Panc1 (cell line): ENCODE measurements at regions not wholly inside any gene's neighbourhood (a gene's known extent, or its start where the extent isn't known, plus 50 kb on each side); places are given as distances from the start of the nearest gene placed in this dataset.
"Not testable (repeated sequence)": the region's sequence is repeated elsewhere in the genome, so short reads cannot be mapped to it uniquely, and the experiment has no call there.

ENCODE experiments used
- ATAC-seq: fragments of 200-7000 bp; cut with Tn5 transposase; 2 replicates; pipeline ENCODE4 v1.9.1; 2020; ENCODE audit warnings: mild to moderate bottlenecking, moderate library complexity
- BruUV-seq: library from RNA; stranded (reverse); fragments of 400-500 nt; replicated peaks from 2 replicates; lab custom pipeline; 2021; lab: Mats Ljungman, UMichigan
- CTCF ChIA-PET: fragments of 300-600 bp; sonication (Branson Sonifier 250); formaldehyde crosslinking; loops from one replicate; lab custom pipeline; 2022; ENCODE audit warnings: antibody characterized with exemption; lab: Charles Lee
- POLR2A ChIA-PET: fragments of 300-600 bp; sonication (Branson Sonifier 250); formaldehyde crosslinking; loops from one replicate; lab custom pipeline; 2022; ENCODE audit warnings: antibody characterized with exemption; lab: Charles Lee
- DNase-seq: peaks from one replicate; pipeline ENCODE4 v3.0.0-alpha.2; 2010; ENCODE audit warnings: low read depth, low spot score
- H3K27ac ChIP-seq: 2 replicates; pipeline ENCODE4 v1.5.1; 2011; ENCODE audit warnings: mild to moderate bottlenecking, low read length, inconsistent platforms
- H3K27me3 ChIP-seq: fragments of 200-500 bp; sonication (Bioruptor generic); 2 replicates; pipeline ENCODE4 v1.6.0; 2014; ENCODE audit warnings: low read length, inconsistent platforms; ENCODE audit not compliant: control insufficient read depth, insufficient read depth
- H3K36me3 ChIP-seq: fragments of 200-500 bp; sonication (Bioruptor generic); 2 replicates; pipeline ENCODE4 v1.5.1; 2014; ENCODE audit warnings: inconsistent platforms, mild to moderate bottlenecking, low read length, moderate library complexity; ENCODE audit not compliant: control insufficient read depth, insufficient read depth
- H3K4me1 ChIP-seq: 2 replicates; pipeline ENCODE4 v1.5.1; 2011; ENCODE audit warnings: inconsistent platforms, mild to moderate bottlenecking, low read length, moderate library complexity; ENCODE audit not compliant: control insufficient read depth, insufficient read depth
- H3K4me3 ChIP-seq, 2 experiments: 2 replicates each; pipeline ENCODE4 v1.5.1; 2011 to 2012; ENCODE audit warnings: low read depth in 2 of 2, low read length in 2 of 2, mild to moderate bottlenecking in 2 of 2, inconsistent platforms in 1 of 2, moderate library complexity in 1 of 2
- H3K9me3 ChIP-seq: fragments of 200-500 bp; sonication (Bioruptor generic); 2 replicates; pipeline ENCODE4 v1.5.1; 2014; ENCODE audit warnings: low read depth, mild to moderate bottlenecking, inconsistent platforms, low read length, moderate library complexity; ENCODE audit not compliant: control insufficient read depth, insufficient read depth
- POLR2AphosphoS5 ChIP-seq: IDR thresholded peaks from 2 replicates; pipeline ENCODE4 v1.6.1; 2012; ENCODE audit warnings: mild to moderate bottlenecking, low read depth, low read length, moderate library complexity
- REST ChIP-seq, 2 experiments: IDR thresholded peaks; 2 replicates each; pipeline ENCODE4 v1.6.1; 2011 to 2012; ENCODE audit warnings: low read depth in 2 of 2, control low read depth in 1 of 2, low read length in 1 of 2, mild to moderate bottlenecking in 1 of 2, moderate library complexity in 1 of 2; ENCODE audit not compliant: insufficient read depth in 1 of 2
- SIN3A ChIP-seq: IDR thresholded peaks from 2 replicates; pipeline ENCODE4 v1.6.1; 2012; ENCODE audit warnings: low read depth, mild to moderate bottlenecking, low read length, moderate library complexity, borderline replicate concordance; ENCODE audit not compliant: insufficient read depth
- TCF7L2 ChIP-seq: IDR thresholded peaks from 2 replicates; pipeline ENCODE4 v1.6.1; 2011; ENCODE audit warnings: mild to moderate bottlenecking, low read depth, low read length, inconsistent platforms
- in situ Hi-C: cut with HindIII; loops from 2 replicates; pipeline ENCODE4 v1.10.0; 2016; ENCODE audit warnings: low sequenced_read_pairs, low pct_unique_long_range_greater_than_20kb
- intact Hi-C: fragments of 100-400 bp; cut with micrococcal nuclease; formaldehyde crosslinking; loops from one replicate; pipeline ENCODE4 v1.10.0; 2022; ENCODE audit not compliant: unreplicated experiment
- TF ChIP-seq, protein P1 (sequence below): fragments of 450-650 bp; IDR thresholded peaks from 2 replicates; pipeline ENCODE4 v1.5.1; 2017; ENCODE audit warnings: mild to moderate bottlenecking

- H3K27ac ChIP-seq, H3K36me3 ChIP-seq, in situ Hi-C loops, H3K4me1 ChIP-seq, ATAC-seq, BruUV-seq, CTCF ChIA-PET, DNase-seq, H3K27me3 ChIP-seq, H3K9me3 ChIP-seq, POLR2A ChIA-PET, H3K4me3 ChIP-seq, intact Hi-C loops: not testable (repeated sequence)
These were observed 133.2 kb downstream of the KCNJ12 start for GRCh38 chr17:21509356-21509755.

GRCh38 chr17:21510686-21511362 lies 134.7 kb downstream of the KCNJ12 start:
- DNase-seq, result no peak
- H3K4me3 ChIP-seq, result peak overlapping the region; percentile 47 to 50
- ChIA-PET CTCF (interaction anchor here (0.6 to 2.5 kb wide), 5 partner anchors 12 to 138 kb away, joined by 3 to 41 read pairs (median 3); no protein-coding TSS in a partner anchor), POLR2A (interaction anchor here (0.7 kb wide), 1 partner anchor 468 kb away, joined by 3 read pairs; the partner anchor contains the start of gene USP22)
- H3K27ac ChIP-seq, result no peak overlapping the region
- ATAC-seq, result peak; percentile 39; the same call in 1 of the 2 replicates
- no peaks in the 10 kb centered on the region for H3K4me1 ChIP-seq
- BruUV-seq, result no TSS peak
- H3K9me3 ChIP-seq, result no peaks in the 10 kb centered on the region
- H3K27me3 ChIP-seq, result no peaks in the 10 kb centered on the region
- H3K36me3 ChIP-seq, result no peaks in the 10 kb centered on the region
- TF ChIP-seq, protein P1, sequence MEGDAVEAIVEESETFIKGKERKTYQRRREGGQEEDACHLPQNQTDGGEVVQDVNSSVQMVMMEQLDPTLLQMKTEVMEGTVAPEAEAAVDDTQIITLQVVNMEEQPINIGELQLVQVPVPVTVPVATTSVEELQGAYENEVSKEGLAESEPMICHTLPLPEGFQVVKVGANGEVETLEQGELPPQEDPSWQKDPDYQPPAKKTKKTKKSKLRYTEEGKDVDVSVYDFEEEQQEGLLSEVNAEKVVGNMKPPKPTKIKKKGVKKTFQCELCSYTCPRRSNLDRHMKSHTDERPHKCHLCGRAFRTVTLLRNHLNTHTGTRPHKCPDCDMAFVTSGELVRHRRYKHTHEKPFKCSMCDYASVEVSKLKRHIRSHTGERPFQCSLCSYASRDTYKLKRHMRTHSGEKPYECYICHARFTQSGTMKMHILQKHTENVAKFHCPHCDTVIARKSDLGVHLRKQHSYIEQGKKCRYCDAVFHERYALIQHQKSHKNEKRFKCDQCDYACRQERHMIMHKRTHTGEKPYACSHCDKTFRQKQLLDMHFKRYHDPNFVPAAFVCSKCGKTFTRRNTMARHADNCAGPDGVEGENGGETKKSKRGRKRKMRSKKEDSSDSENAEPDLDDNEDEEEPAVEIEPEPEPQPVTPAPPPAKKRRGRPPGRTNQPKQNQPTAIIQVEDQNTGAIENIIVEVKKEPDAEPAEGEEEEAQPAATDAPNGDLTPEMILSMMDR, result no peak
- no peak for TF ChIP-seq TCF7L2
- no peak for TF ChIP-seq POLR2AphosphoS5
- no peak for TF ChIP-seq SIN3A
- no peak for TF ChIP-seq REST (IDR thresholded peaks at IDR 0.05; ENCODE audit: insufficient read depth in 1 of 2, low read depth in 2 of 2, low read length in 1 of 2)
- intact Hi-C loops, result loop anchor here (1.0 kb wide), 1 partner anchor 54 kb away; no protein-coding TSS in a partner anchor
- in situ Hi-C loops, result no loop called here
